NCI-H1417 treated with DMSO at 0.1 percent for 48 hours (cell line): ENCODE measurements at regions not wholly inside any gene's neighbourhood (a gene's known extent, or its start where the extent isn't known, plus 50 kb on each side); places are given as distances from the start of the nearest gene placed in this dataset.

ENCODE experiments used
- DNase-seq: peaks from one replicate; lab custom pipeline; 2025; lab: John Stamatoyannopoulos, UW

DNA sequence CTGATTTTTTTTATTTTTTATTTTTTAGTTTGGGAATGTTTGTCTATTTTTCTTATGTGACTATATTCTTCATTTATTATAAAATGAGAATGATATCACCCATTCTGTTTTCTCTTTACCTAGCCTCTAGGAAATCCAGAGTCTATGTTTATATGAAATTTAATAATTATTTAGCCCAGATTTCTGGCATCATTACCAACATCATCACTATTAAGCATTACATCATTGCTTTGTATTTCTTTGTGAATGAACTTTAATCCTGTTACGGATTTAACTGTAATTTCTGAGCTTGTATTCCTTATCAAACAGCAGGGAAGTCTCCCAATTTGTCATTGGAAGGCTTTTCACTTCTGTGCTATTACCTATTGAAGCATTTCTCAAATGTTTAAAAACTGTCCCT lies 72.7 kb upstream of the NOX3 start:
- no peak for DNase-seq

DNA sequence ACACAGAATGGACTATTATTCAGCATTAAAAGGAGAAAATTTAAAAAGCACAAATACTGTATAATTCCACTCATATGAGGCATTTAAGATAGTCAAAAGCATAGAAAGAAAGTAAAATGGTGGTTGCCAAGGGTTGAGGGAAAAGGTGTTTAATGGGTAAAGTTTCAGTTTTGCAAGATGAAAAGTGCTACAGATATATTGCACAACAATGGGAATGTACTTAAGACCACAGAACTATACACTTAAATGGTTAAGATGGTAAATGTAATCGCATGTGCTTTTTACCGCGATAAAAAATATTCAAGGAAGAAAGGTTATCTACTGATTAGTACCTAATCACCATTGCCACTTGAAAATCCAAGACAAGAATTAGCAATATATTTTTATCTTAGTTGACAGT lies 71.8 kb upstream of the NOX3 start:
- no peak for DNase-seq

DNA sequence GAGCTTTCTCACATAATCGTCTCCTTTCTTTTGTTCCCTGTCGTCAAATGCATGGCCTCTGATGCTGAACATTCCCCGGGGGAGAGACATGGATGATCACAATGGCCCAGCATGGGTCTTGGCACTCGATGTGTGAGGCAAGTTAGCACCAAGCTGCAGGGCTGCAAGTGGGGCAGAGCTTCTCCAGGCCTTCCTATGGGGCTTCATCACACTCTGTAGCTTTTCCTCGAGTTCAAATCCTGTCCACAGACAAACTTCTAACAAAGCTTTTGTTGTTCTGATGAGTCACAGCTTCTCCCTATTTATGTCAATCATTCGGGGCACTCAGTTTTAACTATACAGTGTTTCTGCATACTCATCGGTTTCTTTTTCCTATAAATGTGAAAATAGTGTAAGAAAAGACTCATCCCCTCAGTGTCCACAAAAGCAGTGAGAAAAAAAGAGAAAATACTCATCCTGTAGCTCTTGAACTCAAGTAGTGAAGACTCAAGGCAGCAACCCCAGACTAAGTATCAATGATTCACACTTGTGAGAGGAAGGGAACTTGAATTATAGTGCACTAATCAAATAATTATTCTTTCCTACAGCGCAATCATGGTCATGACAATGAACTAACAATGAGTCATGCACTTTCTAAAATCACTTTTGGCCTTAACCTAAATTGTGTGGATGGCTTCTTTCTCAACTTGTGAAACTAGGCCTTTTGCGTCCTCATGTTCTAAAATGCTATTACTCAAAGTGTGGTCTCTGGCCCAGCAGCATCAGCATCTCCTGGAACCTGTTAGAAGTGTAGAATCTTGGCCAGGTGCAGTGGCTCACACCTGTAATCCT lies 68.4 kb upstream of the NOX3 start:
- DNase-seq = no peak

DNA sequence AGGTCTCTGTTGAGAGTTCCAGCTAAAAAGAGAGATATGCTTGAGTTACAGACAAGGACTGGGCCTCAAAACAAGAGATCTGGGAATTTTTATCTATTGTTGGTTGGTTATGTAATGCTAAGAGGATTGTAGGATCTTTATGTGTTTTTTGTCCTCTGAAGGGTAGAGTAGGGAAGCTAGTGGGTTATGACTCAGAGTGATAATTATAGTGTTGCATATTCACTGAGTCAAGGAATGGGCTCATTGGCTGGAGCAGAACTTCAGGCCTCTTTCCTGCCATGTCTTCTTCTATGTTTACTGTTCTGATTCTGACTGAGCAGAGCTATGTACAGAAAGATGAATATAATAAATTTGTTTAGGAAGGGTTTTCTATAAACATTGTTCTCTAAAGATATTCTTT lies 66.1 kb upstream of the NOX3 start:
- DNase-seq = no peak

DNA sequence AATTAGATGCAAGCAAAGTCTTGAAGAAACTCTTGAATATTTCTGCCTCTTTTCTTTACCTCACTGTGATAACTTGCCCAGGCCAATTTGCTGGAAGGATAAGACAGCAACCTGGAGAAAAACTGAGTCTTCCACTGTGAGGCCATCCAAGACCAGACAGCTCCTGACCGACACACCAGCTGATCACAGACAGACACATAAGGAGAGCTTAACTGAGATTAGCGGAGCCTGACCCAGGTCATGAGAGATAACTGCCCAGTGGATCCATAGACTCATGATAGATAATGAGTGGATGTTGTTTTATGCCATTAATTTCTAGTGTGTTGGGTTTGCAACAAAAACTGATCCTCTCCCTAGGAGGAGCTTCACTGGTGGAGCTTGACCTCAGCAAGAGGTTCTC lies 64.4 kb upstream of the NOX3 start:
- no peak for DNase-seq

DNA sequence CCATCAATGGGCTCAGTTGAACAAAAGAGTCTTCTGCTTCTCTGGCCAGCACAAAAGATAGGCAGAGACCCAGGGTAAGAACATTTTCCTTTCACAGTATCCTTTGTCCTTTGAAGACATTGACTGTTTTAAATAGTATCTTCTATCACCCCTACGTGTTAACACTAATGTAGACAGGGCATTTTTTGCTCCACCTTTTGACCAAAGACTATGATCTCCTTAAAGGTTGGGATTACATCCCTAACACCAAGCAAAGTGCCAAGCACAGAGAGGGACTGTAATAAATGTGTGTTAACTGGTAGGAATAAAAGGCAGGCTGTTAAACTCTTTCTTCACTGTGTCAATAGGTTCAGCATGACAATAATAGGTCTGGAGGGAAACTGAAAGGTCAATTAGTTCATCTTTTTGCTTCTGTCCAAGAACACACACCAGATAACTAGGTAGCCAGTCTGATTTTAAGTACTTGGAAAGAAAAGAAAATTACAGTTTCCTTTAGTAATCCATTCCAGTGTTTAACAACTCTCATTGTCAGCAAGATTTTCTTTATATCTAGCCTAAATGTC lies 63.6 kb upstream of the NOX3 start:
- no peak for DNase-seq

DNA sequence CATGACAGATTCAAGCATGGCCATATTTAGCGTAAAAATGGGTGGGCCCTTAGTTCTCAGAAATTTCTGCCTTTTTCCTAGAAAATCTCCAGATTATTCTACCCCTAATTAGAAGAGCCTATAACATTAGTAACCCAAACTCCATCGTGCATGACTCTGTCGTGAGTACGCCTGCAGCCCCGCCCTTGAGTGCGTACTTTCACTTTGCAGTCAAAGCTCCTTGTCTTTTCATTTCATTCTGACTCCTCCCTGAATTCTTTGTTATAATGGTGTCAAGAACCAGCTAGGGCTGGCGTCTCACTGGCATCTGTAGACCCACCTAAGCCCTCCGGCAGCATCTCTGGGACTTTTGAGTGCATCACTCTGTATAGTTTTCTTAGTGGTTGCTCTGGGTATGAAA lies 61.7 kb upstream of the NOX3 start:
- DNase-seq = no peak

DNA sequence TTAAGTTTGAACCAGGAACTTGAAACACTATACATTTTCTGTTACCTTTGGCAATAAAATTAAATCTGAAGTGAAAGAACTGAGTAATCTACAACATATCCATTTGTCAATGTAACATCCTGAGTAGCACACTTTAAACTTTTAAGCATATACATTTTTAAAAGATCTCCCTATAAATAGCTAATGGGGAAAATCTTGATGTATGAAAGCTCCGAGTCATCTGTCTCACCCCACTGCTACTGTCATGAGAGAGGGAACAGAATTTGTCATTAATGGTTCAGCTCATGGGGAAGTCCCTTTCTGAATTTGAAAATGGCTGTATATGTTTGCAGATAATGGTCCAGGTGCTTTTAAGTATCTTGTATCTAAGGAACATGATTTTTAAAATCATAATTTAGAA lies 55.2 kb upstream of the NOX3 start:
- no peak for DNase-seq

DNA sequence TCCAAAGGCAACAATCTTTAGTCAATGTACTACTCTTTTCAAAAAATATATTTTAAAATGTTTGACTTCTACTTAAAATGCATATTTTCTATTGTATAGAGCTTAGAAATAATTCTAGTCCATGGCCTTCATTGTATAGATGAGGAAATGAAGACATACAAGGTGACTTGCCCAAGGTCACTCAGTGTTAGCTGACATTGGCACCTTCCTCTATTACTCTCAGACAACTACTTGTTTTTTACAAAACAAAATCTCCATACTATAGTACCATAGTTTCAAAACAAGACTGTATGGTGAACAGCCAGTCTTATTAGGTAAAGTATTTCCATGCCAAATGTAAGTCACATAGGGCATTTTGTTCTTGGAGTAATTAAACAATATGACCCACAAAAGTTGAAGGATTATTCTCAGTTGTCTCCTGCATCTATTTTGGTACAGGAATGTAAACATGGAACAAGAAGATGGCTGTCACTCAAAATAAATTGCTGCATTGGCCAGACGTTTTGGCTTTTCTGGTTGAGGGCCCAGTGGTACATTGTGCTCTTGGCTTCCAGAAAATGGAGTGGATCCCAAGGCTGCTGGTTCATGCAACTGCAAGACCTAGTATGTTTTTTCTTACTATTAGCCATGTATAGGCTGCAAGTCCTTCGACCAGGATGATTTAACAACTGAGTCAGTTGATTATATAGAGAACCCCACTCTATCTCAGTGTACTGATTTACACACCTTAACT lies 54.3 kb upstream of the NOX3 start:
- DNase-seq = no peak

DNA sequence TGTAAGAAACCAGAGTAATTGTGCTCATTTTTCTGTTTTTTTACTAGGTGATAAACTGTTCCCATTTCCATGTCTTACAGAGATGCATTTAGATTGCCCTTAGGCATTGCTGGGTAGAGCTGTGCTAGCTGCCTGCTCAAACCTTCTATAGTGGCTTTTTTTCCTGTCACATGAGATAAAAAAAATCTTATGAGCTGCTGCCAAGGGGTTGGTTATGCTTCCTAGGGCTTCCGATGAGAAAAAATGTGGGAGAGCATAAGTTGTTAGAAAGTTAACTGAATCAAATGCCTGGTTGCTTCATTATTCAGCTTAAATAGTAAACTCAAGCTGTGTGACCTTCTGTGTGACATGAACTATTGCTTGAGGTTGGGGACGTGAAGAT lies 50.0 kb upstream of the NOX3 start:
- DNase-seq = no peak
